KMS-11 (cell line): ENCODE measurements at regions not wholly inside any gene's neighbourhood (a gene's known extent, or its start where the extent isn't known, plus 50 kb on each side); places are given as distances from the start of the nearest gene placed in this dataset.

ENCODE experiments used
- H2AFZ ChIP-seq: fragments of 200-600 bp; sonication (generic); 2 replicates; pipeline ENCODE4 v1.6.1; 2016; ENCODE audit warnings: antibody characterized with exemption, mixed run types, low read depth
- H3K27ac ChIP-seq: fragments of 200-600 bp; sonication (generic); 2 replicates; pipeline ENCODE4 v1.6.1; 2016; ENCODE audit warnings: mild to moderate bottlenecking, mixed run types
- H3K27me3 ChIP-seq: fragments of 200-600 bp; sonication (generic); 2 replicates; pipeline ENCODE4 v1.6.1; 2017; ENCODE audit warnings: mild to moderate bottlenecking, low read depth, mixed run types, moderate library complexity; ENCODE audit not compliant: insufficient read depth
- H3K36me3 ChIP-seq: fragments of 200-600 bp; sonication (generic); 2 replicates; pipeline ENCODE4 v1.6.1; 2017; ENCODE audit warnings: mild to moderate bottlenecking, mixed run types; ENCODE audit not compliant: insufficient read depth
- H3K4me1 ChIP-seq: fragments of 200-600 bp; sonication (generic); 2 replicates; pipeline ENCODE4 v1.6.1; 2016; ENCODE audit warnings: mild to moderate bottlenecking, low read depth, mixed run types; ENCODE audit not compliant: poor library complexity, severe bottlenecking
- H3K4me2 ChIP-seq: fragments of 200-600 bp; sonication (generic); 2 replicates; pipeline ENCODE4 v1.7.0; 2016; ENCODE audit warnings: mild to moderate bottlenecking, mixed run types
- H3K4me3 ChIP-seq: fragments of 200-600 bp; sonication (generic); IDR thresholded peaks from 2 replicates; pipeline ENCODE4 v1.6.1; 2017; ENCODE audit warnings: low read depth, low read length, mixed read lengths; ENCODE audit not compliant: insufficient read depth
- H3K79me2 ChIP-seq: fragments of 200-600 bp; sonication (generic); 2 replicates; pipeline ENCODE4 v1.6.1; 2016; ENCODE audit warnings: low read depth, mixed run types; ENCODE audit not compliant: insufficient read depth
- H3K9ac ChIP-seq: fragments of 200-600 bp; sonication (generic); 2 replicates; pipeline ENCODE4 v1.6.1; 2016; ENCODE audit warnings: mild to moderate bottlenecking, mixed run types
- H4K20me1 ChIP-seq: fragments of 200-600 bp; sonication (generic); 2 replicates; pipeline ENCODE4 v1.6.1; 2016; ENCODE audit warnings: mild to moderate bottlenecking, mixed run types; ENCODE audit not compliant: insufficient read depth
- TF ChIP-seq, protein P1 (sequence below): fragments of 200-600 bp; sonication (generic); conservative IDR thresholded peaks from 2 replicates; pipeline ENCODE4 v1.6.1; 2017; ENCODE audit warnings: low read depth, mild to moderate bottlenecking, antibody characterized with exemption, low read length, moderate library complexity, mixed read lengths

DNA sequence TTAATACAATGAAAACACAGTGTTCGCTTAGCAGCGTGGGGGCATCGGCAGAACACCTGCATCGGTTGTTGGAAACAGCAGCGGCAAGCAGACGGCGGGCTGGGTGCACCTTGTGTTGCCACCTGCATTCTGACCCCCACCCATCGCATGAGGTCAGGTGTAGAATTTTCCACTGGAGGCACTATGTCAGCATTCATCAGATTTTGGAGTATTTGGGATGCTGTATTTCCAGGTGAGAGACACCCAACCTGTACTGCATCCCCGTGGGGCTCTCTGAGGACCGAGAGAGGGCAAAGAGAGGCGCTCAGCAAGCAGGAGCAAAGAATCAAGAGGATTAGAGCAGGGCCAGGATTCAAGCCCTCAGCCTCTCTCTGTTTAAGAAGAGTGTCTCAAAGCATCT is 116.4 kb upstream of the MGMT start:
- Histone ChIP-seq H3K4me2 (no peak overlapping the region), H3K4me1 (no peaks in the 10 kb centered on the region), H3K79me2 (no peaks in the 10 kb centered on the region), H3K4me3 (no peak overlapping the region), H3K27ac (no peak overlapping the region), H3K9ac (no peak overlapping the region), H4K20me1 (no peaks in the 10 kb centered on the region), H2AFZ (no peak overlapping the region), H3K36me3 (no peaks in the 10 kb centered on the region), H3K27me3 (no peaks in the 10 kb centered on the region)
- TF ChIP-seq, protein P1, sequence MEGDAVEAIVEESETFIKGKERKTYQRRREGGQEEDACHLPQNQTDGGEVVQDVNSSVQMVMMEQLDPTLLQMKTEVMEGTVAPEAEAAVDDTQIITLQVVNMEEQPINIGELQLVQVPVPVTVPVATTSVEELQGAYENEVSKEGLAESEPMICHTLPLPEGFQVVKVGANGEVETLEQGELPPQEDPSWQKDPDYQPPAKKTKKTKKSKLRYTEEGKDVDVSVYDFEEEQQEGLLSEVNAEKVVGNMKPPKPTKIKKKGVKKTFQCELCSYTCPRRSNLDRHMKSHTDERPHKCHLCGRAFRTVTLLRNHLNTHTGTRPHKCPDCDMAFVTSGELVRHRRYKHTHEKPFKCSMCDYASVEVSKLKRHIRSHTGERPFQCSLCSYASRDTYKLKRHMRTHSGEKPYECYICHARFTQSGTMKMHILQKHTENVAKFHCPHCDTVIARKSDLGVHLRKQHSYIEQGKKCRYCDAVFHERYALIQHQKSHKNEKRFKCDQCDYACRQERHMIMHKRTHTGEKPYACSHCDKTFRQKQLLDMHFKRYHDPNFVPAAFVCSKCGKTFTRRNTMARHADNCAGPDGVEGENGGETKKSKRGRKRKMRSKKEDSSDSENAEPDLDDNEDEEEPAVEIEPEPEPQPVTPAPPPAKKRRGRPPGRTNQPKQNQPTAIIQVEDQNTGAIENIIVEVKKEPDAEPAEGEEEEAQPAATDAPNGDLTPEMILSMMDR, result no peak

DNA sequence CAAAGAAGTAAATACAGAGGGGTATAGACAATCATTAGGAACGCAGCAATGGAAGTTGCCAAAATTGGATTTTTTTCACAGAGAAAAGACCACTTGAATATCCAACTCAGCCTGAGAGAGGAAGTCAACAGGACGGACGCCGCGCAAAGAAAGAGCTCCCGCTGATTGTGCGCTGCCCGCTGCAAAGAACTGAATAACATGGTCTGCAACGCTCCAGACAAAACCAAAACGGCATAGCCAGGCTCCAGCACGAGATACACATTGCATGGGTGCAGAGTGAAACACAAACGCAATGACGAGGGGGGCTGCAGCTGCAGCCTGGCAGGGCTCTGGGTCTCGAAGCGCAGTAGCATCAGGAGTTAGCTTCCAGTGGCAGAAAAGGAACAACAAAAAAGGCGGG is 113.9 kb upstream of the MGMT start:
- no peaks in the 10 kb centered on the region for H3K79me2 ChIP-seq
- H3K4me3 ChIP-seq, result no peak overlapping the region
- no peaks in the 10 kb centered on the region for H4K20me1 ChIP-seq
- no peak overlapping the region for H3K27ac ChIP-seq
- no peak overlapping the region for H2AFZ ChIP-seq
- H3K36me3 ChIP-seq, result no peaks in the 10 kb centered on the region
- H3K4me2 ChIP-seq, result no peak overlapping the region
- H3K27me3 ChIP-seq, result no peaks in the 10 kb centered on the region
- H3K9ac ChIP-seq, result no peak overlapping the region
- H3K4me1 ChIP-seq, result no peaks in the 10 kb centered on the region
- TF ChIP-seq, protein P1, result no peak

DNA sequence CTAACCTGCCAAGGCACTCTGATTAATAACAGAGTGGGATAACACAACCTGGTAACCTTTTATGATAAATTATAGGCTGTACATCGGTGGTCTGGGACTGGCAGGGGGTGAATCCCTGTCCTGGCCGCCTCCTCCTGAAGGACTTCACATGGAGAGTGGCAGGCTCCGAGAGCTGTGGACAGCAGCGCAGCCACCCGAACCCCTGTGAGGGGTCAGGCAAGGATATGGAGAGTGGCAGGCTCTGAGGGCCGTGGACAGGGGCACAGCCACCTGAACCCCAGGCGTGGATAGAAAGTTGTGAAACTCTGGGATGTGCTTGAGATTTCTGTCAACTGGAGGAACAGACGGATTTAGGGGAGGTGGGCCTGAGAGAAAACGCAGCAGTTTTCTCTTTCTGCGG is 107.0 kb upstream of the MGMT start:
- Histone ChIP-seq H3K4me2 (no peak overlapping the region), H3K9ac (no peak overlapping the region), H3K36me3 (no peaks in the 10 kb centered on the region), H3K27me3 (no peaks in the 10 kb centered on the region), H4K20me1 (no peaks in the 10 kb centered on the region), H3K4me1 (no peaks in the 10 kb centered on the region), H2AFZ (no peak overlapping the region), H3K79me2 (no peaks in the 10 kb centered on the region), H3K27ac (no peak overlapping the region), H3K4me3 (no peak overlapping the region)
- TF ChIP-seq, protein P1, result no peak

DNA sequence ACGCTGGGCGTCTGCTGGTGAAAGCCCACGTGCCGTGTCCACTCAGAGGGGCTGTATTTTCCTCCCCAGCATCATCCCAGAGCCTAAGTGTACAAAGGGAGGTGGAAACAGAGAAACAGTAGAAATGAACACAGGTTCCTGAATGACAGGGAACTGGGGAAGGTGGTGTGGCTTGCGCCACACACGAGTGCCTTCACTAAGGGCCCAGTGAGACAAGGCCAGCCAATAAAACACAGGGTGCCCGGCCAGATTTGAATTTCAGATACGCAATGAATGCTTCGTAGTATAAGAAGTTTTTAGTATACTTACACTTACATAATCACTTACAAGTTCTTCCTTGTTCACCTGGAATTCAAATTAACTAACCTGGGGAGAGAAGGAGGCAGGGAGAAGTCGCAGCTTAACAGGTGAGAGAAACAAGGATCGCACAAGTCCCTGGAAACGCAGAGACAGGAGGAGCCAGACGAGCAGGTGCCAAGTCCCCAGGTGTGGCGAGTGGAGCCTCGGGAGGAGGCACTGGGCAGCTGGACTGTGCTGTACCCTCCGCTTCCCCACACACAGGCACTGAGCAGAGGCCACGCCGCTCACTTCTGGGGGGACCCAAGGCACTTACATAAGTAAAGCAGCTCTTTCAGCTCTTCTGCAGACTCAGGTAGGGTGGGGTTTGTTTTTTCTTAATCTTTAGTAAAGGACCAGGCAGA is 105.2 kb upstream of the MGMT start:
- H4K20me1 ChIP-seq, result no peaks in the 10 kb centered on the region
- H3K9ac ChIP-seq, result no peak overlapping the region
- no peak overlapping the region for H2AFZ ChIP-seq
- no peak overlapping the region for H3K4me3 ChIP-seq
- H3K4me2 ChIP-seq, result no peak overlapping the region
- H3K27me3 ChIP-seq, result no peaks in the 10 kb centered on the region
- no peaks in the 10 kb centered on the region for H3K79me2 ChIP-seq
- TF ChIP-seq, protein P1, result no peak
- H3K4me1 ChIP-seq, result no peaks in the 10 kb centered on the region
- no peaks in the 10 kb centered on the region for H3K36me3 ChIP-seq
- no peak overlapping the region for H3K27ac ChIP-seq
